GM18517 (cell line): ENCODE measurements at regions not wholly inside any gene's neighbourhood (a gene's known extent, or its start where the extent isn't known, plus 50 kb on each side); places are given as distances from the start of the nearest gene placed in this dataset.
"Not testable (repeated sequence)": the region's sequence is repeated elsewhere in the genome, so short reads cannot be mapped to it uniquely, and the experiment has no call there.

Source experiments
- ATAC-seq: cut with Tn5 transposase; IDR thresholded peaks from one replicate; pipeline ENCODE4 v1.9.1; 2021; ENCODE audit warnings: mild to moderate bottlenecking, moderate library complexity; ENCODE audit not compliant: unreplicated experiment

DNA sequence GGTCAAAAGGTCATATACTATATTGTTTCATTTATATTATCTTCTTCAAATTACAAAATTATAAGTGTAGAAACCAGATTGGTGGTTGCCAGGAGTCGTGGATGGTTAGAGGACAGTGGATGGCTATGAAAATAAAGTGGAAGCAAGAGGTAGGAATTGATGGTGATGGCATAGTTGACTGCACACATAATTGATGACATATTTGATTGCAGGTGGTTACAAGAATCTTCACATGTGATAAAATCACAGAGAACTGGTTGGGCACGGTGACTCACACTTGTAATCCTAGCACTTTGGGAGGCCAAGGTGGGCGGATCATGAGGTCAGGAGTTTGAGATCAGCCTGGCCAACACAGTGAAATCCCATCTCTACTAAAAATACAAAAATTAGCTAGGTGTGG, 723.6 kb downstream of the RFPL4B start:
- not testable (repeated sequence) for ATAC-seq

DNA sequence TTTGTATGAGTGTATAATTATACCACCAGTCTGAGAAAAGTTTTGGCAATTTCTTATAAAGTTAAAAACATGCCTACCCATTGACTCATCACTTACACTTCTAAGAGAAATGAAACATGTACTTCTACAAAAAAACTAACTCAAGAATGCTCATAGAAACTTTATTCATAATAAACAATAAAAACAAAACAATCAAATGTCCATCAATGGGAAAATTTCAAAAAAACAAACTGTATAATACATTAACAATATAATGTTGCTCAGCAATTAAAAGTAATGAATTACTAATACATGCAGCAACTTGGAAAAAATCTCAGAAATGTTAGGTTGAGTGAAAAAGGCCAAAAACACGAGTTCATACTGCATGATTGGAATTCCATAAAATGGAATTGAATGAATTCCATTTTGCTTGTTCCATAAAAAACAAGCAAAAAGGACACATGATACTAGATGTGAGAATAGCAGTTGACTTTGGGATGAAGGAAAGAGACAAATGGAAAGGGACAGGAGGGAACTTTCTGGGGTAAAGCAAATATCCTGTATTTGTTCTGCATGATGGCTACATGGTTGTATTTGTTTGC, 726.6 kb downstream of the RFPL4B start:
- no peak for ATAC-seq

DNA sequence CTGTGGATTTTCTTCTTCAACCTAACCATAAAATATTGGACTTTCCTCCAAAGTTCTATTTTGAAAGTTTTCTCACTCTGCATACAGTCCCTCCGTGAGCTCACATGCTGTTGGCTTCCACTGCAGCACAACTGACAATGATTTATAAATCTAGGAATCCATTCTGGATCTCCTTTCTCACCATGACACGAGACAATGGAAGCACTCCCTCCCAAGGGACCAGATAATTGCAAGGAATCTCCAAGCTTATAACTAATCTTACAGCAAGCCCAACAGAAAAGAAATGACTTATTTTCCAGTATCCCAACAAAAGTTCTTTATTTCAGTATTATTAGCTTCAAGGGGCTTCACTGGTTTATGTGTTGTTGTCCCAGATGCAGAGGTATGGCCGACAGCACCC, 729.0 kb downstream of the RFPL4B start:
- no peak for ATAC-seq

DNA sequence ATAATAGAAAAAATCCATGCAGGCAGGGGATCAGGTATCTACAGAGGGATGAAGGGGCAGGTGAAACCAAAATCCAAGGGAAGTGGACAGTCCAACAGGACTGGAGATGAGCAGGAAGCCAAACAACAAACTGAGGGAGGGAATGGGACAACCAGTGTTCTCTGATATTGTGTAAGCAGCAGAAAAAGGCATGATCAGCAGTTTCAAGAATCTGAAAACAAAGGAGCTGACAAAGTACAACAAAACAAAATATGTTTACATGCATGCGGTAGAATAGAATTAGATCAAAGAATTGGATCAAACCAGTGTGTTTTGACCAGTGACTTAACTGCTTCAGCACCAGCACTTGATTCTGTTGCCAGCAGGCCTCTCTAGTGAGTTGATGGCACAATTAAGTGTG, 729.7 kb downstream of the RFPL4B start:
- no peak for ATAC-seq

DNA sequence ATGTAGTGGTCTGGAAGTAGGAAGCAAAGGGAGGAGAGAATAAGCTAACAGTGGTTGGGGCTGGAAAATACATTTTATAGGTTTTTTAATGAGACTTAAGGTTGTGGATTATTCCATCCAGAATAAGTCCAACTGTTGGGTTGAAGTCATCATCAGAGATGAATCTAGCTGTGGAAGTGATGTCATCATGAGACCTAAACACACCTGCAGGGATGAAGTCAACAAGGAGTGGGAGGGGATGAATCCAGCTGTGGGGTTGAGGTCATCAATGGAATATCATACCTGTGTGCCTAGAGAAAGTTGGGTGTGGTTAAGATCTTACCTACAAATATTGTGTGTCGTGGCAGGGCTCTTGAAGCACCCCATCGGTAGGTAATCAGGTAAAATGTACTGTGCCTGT, 730.7 kb downstream of the RFPL4B start:
- no peak for ATAC-seq

DNA sequence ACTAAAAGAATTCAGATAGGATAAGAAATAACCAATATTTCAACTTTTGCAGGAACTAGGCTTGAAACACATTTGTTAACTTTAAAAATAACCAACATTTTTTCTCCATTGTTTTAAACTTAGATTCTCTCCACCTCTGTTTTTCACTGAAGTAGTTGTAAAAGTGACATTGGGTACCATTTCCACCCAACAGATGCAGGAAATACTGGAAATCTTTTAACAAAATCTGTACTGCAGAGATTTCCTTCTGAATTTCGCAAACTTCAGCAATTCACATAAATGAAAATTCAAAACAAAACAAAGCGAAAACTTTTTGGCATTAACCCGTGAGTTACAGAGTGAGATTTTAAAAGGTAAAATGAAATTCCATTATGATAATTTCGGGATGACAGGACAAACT, 731.7 kb downstream of the RFPL4B start:
- no peak for ATAC-seq

DNA sequence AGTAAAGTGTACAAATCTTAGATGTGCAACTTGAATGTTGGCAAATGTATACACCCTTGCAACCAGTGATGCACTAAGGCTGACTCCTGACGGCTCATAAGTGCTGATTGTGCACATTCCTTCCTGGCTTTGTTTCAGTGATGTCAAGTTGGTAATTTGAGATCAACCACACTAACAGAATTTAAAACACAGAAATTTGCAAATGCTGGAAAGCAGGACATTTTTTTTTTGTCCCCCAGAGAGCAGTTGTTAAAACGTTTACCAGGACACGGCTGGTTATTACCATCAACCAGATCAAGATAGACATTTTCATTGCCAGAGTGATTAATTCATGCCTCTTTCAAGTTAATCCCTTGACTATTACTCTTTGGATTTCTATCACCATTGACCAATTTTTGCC, 735.6 kb downstream of the RFPL4B start:
- no peak for ATAC-seq

DNA sequence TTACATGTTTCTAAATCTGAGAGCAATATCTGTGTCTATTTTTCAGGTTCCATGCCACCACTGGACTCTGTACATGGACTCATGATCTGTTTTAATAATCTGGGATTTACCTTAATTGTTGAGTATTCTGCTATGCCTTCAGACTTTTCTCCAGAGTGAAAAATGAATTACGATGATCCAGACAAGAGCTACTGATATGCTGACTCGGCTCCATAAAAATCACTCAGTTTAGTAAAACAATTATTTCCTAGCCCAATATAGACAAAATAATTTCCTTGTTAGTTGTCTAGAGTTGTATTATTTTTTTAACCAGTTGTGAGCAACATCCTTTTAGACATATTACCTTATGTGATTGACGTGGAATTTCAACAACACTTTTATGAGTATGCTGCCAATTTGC, 736.8 kb downstream of the RFPL4B start:
- ATAC-seq: no peak

DNA sequence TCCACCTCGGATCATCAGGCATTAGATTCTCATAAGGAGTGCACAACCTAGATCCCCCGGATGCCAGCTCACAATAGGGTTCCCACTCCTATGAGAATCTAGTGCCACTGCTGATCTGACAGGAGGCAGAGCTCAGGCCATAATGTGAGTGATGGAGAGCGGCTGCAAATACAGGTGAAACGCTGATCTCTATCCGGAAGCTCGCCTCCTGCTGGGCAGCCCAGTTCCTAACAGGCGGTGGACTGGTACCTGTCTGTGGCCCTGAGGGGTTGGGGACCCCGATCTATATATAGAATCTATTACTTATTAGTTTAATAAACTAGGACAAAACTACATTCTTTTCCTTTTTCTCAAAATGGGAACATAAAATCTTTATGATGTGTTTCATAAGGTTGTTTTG, 741.9 kb downstream of the RFPL4B start:
- no peak for ATAC-seq

DNA sequence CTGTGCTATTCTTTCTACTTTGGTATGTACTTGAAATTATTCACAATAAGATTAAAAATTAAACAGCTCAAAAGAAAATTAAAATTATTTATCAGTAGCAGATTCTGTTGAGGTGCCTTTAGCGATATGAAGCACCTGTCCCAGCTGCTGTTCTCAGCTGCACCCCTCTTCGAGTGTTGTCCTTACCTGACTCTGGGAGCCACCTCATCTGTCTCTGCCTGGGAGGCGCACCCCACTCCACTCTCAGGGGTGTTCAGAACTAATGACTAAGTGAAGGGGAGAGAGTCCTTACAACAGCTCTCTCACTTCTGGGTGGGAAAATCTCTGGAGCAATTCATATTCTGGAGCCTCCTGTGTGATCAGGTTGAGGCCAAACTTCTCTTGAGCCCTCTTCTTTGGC, 745.7 kb downstream of the RFPL4B start:
- ATAC-seq: no peak

DNA sequence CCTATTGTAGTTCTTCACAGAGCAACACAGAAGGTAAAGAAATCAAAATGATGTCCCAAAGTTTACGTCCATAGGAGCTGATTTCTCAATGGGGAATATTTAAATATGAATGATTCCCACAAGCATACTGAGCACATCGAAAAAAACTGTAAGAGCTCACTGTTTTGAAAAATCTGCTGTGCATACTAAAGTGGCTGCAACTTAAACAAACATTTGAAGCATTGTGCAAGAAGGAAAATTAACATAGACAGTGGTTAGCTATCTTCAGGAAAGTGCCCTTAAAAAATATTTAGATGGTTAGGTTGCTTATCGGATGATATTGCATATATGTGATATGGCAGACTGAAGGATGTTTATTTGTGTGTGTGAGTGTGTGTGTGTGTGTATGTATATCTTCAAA, 747.6 kb downstream of the RFPL4B start:
- no peak for ATAC-seq

DNA sequence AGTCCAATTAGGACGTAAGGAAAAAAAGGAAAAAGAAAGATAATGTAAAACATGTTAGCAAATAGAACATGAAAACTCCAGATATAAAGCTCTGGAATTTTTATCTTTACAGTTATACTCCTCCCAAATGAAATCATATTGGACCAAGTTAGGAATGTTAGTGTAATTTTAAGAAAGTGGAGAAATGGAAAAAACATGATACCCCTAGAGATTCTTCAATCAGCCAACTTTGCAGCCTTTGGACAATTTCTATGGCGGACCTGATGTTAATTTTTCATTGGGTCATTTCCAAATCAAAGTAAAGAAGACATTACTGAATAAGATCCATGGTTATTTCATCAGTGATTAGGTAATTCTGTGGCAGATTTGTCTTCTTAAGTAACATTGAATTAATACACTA, 748.7 kb downstream of the RFPL4B start:
- ATAC-seq: no peak

DNA sequence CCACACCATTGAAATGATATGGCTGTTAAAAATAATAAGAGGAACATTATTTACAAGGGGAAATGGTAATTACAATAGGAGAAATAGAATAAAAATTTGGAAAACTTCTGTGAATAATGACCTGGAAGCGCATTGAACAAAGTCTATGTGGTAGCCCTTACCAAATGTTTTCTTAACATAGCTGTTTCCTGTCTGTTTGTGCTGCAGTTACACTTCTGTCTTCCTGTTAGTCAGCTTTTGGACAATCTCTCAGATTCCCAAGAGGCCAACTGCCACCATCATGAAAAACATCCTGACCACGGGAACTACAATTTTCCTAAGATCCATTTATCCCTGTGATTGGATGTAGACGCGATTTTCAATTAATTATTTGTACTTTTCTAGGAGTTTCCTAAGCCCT, 754.4 kb upstream of the MARCKS start:
- no peak for ATAC-seq

DNA sequence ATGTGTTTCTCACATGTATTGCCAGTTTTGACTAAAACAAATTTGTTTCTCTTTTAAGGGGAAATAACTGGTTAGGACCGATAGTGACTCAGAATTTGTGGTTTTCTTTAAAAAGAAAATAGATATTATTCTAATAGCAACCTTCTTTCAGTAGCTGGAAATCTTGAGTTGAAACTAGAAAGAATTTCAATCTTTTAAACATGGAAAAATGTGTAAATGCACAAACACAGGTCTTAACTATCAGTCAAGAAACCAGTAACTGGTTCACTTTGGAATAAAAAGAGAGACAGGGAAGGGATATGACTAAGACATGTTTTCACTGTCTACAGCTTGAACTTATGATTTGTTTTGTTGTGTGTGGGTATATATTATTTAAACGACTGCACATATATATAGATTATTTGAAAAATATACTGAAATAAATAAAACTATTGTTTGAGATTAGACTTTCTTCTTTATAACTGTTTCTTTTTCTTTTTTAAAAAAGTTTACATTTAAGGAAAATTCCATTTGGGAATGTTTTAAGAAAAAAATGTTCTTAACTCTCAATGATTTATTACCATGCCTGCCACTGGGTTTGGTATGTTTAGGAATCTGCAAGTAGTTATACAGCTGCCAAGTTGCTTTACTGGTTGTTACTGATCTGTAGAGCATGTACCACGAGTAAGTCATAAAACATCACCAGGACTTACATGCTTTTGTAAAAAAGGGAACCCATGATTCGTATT, 753.3 kb upstream of the MARCKS start:
- no peak for ATAC-seq

DNA sequence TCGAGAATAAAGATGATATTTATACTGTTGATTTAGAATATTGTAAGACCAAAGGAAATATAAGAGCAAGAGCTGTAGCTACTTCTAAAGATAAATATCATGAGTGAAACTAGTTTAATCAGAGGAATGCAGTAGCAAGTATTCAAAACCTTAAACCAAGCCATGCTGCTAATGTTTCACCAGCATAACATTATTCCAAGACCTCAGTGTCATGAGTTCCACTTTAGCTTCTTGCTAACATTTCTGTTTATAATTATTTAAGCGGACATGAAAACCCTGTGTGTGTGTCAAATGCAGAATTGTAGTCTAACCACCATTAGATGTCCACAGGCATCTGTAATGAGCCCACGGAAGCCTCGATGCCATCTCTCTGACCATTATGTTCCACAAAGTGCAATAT, 752.6 kb upstream of the MARCKS start:
- ATAC-seq: no peak

DNA sequence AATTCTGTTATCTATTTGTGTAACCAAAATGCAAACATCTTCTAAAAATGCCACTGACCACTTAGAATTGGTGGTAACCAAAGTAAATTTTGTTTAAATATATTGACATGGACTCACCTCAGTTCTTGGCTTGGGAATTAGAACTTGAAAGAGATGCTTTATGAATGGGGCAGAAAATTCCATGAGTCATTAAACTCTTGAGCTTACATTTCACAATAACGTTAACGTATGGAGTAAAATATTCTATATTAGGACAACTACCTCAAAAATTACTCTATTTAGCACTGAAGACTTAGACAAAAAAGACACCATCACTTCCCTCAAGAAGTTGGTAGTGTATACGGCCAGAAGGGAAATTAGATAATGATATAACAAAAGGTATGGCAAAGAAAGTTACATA, 752.2 kb upstream of the MARCKS start:
- ATAC-seq: no peak

DNA sequence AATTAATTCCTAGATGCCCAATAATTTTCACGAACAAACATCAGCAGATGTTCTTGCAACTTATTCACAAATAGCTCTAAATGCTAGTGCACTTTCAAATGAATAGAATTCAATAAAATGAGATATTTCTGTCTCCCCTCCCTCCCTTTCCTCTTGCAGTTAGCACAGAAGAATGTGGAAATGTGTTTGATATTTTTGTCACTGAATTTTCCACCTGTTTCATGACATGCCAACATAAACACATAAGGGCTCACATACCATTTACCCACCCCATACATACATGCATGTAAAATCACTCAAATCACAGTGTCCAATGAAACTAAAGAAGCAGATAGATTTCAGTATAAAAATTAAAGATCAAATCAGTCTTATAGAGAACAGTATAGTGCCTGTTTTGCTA, 746.9 kb upstream of the MARCKS start:
- no peak for ATAC-seq

DNA sequence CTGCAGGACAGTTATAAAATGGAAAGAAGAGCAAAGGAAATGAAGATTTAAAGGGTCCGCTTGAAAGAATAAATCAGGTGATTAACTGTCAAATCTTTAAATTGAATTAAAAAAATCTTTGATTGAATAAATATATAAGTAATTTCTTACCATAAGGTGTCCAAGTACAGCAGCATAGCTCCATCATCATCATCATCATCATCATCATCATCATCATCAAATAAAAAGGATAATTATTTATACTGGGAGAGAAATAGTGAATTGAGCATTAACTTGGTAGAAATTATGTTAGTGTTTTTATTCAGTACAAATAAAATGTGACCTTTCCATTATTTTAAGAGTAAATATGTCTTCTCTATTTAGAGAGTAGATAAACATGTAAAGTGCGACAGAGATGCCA, 745.6 kb upstream of the MARCKS start:
- ATAC-seq: no peak

DNA sequence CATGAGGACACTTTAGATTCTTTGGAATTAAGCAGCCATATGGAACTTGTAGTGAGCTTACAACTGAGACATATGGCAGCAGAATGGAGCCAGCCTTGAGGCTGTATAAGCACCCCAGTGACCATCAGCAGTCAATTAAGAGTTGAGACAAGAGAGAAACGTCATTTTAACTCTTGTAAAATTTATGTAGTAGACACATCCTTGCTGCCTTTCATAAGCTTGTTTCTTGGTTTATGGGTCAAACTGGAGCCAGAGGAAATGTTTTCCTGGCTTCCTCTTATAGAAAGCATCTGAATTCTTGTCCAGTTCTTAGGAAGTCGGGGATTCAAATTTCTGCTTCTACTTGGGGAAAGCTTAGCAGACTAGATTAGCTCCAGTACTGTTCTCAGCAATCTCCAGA, 745.1 kb upstream of the MARCKS start:
- no peak for ATAC-seq

DNA sequence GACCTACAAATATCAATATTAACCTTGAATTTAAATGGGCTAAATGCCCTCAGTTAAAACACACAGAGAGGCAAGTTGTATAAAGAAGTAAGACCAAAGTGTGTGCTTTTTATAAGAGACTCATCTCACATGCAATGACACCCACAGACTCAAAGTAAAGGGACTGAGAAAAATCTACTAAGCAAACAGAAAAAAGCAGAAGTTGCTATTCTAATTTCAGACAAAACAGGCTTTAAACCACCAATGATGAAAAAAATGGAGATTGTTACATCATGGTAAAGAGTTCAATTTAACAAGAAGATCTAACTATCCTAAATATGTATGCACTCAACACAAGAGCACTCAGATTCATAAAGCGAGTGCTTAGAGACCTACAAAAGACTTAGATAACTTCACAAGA, 741.9 kb upstream of the MARCKS start:
- ATAC-seq: no peak

DNA sequence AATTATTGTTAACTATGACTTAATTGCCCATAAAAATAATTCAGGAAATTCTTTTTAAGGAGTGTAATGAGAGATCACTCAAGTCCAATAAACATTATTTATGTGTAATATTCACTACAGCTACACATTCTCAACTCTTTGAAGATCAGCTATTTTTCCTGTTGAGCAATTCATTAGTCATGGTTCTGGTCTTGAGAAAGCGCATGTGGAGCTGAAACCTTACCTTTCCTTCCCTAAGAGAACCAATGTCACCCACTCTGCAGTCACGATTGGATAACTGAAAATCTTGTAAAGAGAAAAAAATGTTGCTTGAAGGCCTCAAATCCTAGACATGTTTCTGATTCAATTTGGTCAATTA, 736.9 kb upstream of the MARCKS start:
- ATAC-seq: no peak

DNA sequence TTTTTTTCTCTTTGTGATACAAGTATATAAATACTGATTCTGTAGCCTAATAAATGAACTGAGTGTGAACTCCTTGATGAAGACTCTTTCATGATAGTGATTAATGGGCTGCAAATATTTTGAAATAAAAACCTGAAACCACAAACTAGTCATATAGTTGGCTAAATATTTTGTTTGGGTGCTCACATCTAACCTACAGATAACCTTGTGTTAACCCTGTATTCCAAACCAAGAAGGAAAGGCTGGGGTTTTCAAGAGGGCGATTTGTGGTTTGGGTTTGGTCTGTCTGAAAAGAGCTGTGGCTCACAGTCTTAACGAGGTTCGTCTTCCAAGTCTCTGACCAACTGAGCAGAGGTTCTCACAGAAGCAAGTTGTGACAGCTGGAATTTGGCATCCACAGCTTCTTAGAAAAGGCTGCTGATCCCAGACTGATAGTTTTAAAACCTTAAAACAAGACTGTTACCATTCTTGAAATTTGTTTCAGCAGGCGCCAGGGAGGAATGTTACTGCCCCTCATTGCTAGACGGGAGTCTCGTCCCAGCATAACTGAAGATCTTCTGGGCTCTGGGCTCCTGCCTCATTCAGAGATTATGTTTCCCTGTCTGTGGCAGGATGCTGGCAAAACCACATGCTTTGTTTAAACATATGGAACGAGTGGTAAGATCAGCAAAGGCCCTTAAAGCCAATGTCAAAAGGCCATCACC, 736.4 kb upstream of the MARCKS start:
- ATAC-seq: no peak

DNA sequence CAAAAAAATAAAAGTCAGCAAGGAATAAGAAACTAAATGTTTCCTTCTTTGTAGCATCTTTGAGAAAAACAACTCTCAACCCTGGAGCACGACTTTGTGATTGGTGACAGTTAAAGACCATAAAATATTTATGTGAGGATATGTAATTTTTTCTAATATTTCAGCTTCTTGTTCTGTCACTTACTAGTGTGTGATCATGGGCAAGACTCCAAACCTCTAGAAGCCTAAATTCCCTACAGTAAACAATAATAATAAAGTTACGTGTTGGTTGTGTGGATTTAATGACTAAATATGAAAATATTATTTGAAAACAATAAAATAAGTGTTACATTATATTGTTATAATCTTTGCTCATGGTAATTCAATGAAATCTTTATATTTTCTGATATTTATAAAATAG, 735.6 kb upstream of the MARCKS start:
- no peak for ATAC-seq
